Lung (tissue), 11 donors: ENCODE measurements at regions not wholly inside any gene's neighbourhood (a gene's known extent, or its start where the extent isn't known, plus 50 kb on each side); places are given as distances from the start of the nearest gene placed in this dataset.

Source experiments
- ATAC-seq: fragments of 200-7000 bp; cut with Tn5 transposase; one replicate; pipeline ENCODE4 v1.9.1; 2020; ENCODE audit warnings: moderate number of reproducible peaks; ENCODE audit not compliant: insufficient read depth, low FRiP score
- DNase-seq, 3 donors: peaks; one replicate each; pipeline ENCODE4 v3.0.0-alpha.2; 2013 to 2017
- H3K27ac ChIP-seq, 2 donors: one replicate each; pipeline ENCODE4 v1.5.1; 2013; ENCODE audit warnings: mild to moderate bottlenecking in 2 of 2, moderate library complexity in 2 of 2, control low read depth in 1 of 2, inconsistent platforms in 1 of 2, low read depth in 1 of 2, low read length in 1 of 2
- H3K27me3 ChIP-seq, 3 donors: one replicate each; pipeline ENCODE4 v1.5.1; 2013; ENCODE audit warnings: low read length in 2 of 3; ENCODE audit not compliant: control insufficient read depth in 3 of 3, insufficient read depth in 3 of 3
- H3K36me3 ChIP-seq, 4 donors: one replicate each; pipeline ENCODE4 v1.5.1; 2013; ENCODE audit warnings: low read length in 4 of 4, mild to moderate bottlenecking in 1 of 4, moderate library complexity in 1 of 4; ENCODE audit not compliant: control insufficient read depth in 4 of 4, insufficient read depth in 4 of 4
- H3K4me1 ChIP-seq, 5 donors: one replicate each; pipeline ENCODE4 v1.5.1; 2013; ENCODE audit warnings: low read length in 5 of 5, mild to moderate bottlenecking in 2 of 5, moderate library complexity in 1 of 5; ENCODE audit not compliant: control insufficient read depth in 5 of 5, insufficient read depth in 5 of 5
- H3K4me3 ChIP-seq: one replicate; pipeline ENCODE4 v1.5.1; 2013; ENCODE audit warnings: mild to moderate bottlenecking, control low read depth, moderate library complexity
- H3K9ac ChIP-seq, 2 donors: one replicate each; pipeline ENCODE4 v1.5.1; 2013; ENCODE audit warnings: low read length in 2 of 2, control low read depth in 1 of 2; ENCODE audit not compliant: insufficient read depth in 1 of 2
- H3K9me3 ChIP-seq, 4 donors: one replicate each; pipeline ENCODE4 v1.5.1; 2013; ENCODE audit warnings: low read length in 3 of 4, mild to moderate bottlenecking in 1 of 4, moderate library complexity in 1 of 4; ENCODE audit not compliant: control insufficient read depth in 4 of 4, insufficient read depth in 3 of 4
- WGBS, 2 donors: extraction: QIAGEN DNeasy Blood & Tissue Kit; methylation state at CpG; one replicate each; pipeline ENCODE4 v1.1.7; 2013; 5-methylcytosine and 5-hydroxymethylcytosine counted together
- TF ChIP-seq, protein P1 (sequence below): IDR thresholded peaks from 2 replicates; pipeline ENCODE4 v1.5.1; 2012; ENCODE audit warnings: mild to moderate bottlenecking; ENCODE audit errors: control extremely low read depth, extremely low read depth
- donor health status: control.
- donor health status: control.
- donor health status: Bipolar disorder and iron deficiency.
- donor health status: healthy.
- donor health status: DM: yes; HTN: yes; CAD: no.

GRCh38 chr11:45502226-45502545 lies 163.2 kb downstream of the CHST1 start:
- H3K36me3 ChIP-seq: no peaks in the 10 kb centered on the region
- H3K9me3 ChIP-seq: peaks cover 0 to 3% (median under 1%) of the 10 kb centered on the region in 4 donors
- ATAC-seq: no peak
- H3K27me3 ChIP-seq: no peaks in the 10 kb centered on the region
- TF ChIP-seq, protein P1, sequence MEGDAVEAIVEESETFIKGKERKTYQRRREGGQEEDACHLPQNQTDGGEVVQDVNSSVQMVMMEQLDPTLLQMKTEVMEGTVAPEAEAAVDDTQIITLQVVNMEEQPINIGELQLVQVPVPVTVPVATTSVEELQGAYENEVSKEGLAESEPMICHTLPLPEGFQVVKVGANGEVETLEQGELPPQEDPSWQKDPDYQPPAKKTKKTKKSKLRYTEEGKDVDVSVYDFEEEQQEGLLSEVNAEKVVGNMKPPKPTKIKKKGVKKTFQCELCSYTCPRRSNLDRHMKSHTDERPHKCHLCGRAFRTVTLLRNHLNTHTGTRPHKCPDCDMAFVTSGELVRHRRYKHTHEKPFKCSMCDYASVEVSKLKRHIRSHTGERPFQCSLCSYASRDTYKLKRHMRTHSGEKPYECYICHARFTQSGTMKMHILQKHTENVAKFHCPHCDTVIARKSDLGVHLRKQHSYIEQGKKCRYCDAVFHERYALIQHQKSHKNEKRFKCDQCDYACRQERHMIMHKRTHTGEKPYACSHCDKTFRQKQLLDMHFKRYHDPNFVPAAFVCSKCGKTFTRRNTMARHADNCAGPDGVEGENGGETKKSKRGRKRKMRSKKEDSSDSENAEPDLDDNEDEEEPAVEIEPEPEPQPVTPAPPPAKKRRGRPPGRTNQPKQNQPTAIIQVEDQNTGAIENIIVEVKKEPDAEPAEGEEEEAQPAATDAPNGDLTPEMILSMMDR: no peak
- H3K4me1 ChIP-seq: peaks cover 0 to 20% (median 0%) of the 10 kb centered on the region in 5 donors
- WGBS, 2 donors: 79 to 80% methylated on average over 5 of the region's 5 CpGs
- no peak overlapping the region for H3K4me3 ChIP-seq
- H3K27ac ChIP-seq: no peak overlapping the region
- no peak overlapping the region for H3K9ac ChIP-seq
- no peak for DNase-seq

DNA sequence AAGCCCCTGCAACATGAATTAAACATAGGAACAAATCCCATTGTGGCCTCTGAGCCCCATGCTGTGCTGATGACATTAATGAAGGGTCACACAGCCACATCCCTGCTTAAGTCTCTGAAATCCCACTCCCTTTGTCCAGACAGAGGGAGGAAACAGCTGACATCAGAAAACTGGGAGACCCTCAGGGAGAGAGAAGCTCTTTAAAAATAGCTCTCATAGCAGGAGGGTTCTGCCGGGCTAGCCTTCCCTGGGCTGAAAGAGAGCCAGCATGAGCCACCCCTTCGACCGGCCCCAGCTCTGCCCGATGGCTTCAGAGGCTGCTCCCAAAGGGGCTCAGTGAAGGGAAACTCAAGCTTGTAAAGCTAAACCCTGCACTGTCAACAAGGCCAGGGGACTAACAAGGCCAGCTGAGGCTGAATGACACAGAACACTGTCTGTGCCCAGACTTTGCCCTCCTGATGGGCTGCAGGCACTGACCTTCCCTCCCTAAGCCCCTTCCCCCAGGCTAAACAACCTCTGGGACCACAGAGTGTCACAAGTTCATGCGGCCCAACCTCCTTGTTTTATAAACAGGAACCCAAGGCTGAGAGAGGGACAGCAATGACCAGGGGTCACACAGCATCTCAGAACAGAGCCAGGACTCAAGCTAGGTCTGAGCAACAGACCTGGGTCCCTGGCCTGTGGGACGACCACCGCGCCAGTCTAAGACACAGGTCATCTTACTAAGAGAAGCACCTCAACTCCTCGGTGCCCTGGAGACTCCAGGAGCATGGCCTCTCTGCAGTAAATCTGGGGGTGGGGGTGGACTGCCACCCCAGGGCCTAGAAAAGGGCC lies 163.8 kb downstream of the CHST1 start:
- TF ChIP-seq, protein P1: no peak

GRCh38 chr11:45500451-45500850 lies 165.0 kb downstream of the CHST1 start:
- no peak overlapping the region for H3K27ac ChIP-seq
- H3K27me3 ChIP-seq: no peaks in the 10 kb centered on the region
- ATAC-seq: no peak
- TF ChIP-seq, protein P1: no peak
- H3K4me1 ChIP-seq: peaks cover 0 to 20% (median 0%) of the 10 kb centered on the region in 5 donors
- H3K36me3 ChIP-seq: no peaks in the 10 kb centered on the region
- peak; percentile 52 to 61 (median 57) for DNase-seq
- peaks cover 0 to 3% (median under 1%) of the 10 kb centered on the region in 4 donors for H3K9me3 ChIP-seq
- 63 to 68% methylated on average over 6 of the region's 6 CpGs for WGBS, 2 donors
- no peak overlapping the region for H3K4me3 ChIP-seq
- no peak overlapping the region for H3K9ac ChIP-seq

More for the DNA sequence above, 163.8 kb downstream of the CHST1 start:
- Histone ChIP-seq H3K9ac (no peak overlapping the region), H3K27me3 (no peaks in the 10 kb centered on the region), H3K9me3 (peaks cover 0 to 3% (median under 1%) of the 10 kb centered on the region in 4 donors), H3K27ac (no peak overlapping the region), H3K36me3 (no peaks in the 10 kb centered on the region), H3K4me3 (no peak overlapping the region), H3K4me1 (peaks cover 0 to 20% (median 0%) of the 10 kb centered on the region in 5 donors)
- no peak for ATAC-seq
- 66 to 70% methylated on average over 9 of the region's 9 CpGs for WGBS, 2 donors
- peak; percentile 50 to 70 (median 57) for DNase-seq

DNA sequence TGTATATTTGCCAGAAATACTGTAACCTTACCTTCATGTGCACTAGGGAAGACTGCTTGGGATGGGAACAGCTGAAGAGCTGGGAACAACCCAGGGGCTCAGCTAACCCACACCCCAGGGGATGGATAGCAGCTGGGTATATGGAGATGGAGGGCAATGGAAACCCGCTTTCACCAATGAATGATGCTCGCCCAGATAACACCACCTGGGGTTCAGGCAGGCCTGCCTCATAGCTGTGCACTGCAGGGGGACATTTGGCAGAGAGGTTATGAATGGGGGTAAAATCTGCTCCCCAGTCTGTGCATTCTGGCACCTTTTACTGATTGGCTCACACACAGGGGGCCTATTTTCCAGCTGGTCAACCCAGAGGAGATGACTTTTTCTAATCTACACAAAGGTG lies 170.7 kb downstream of the CHST1 start:
- Histone ChIP-seq H3K27me3 (no peaks in the 10 kb centered on the region), H3K9me3 (no peaks in the 10 kb centered on the region), H3K9ac (no peak overlapping the region), H3K27ac (no peak overlapping the region), H3K4me3 (no peak overlapping the region), H3K4me1 (peaks cover 0 to 9% (median 0%) of the 10 kb centered on the region in 5 donors), H3K36me3 (no peaks in the 10 kb centered on the region)
- DNase-seq (no peak), ATAC-seq (no peak)
- TF ChIP-seq, protein P1: no peak
- 92 to 94% methylated on average over 2 of the region's 2 CpGs for WGBS, 2 donors
